Gastroesophageal sphincter (tissue), 4 donors: ENCODE measurements at regions not wholly inside any gene's neighbourhood (a gene's known extent, or its start where the extent isn't known, plus 50 kb on each side); places are given as distances from the start of the nearest gene placed in this dataset.

Source experiments
- ATAC-seq: fragments of 150-250 bp; one replicate; pipeline ENCODE4 v1.9.1; 2016; ENCODE audit warnings: mild to moderate bottlenecking, moderate library complexity
- H3K27ac ChIP-seq, 4 donors: fragments of 200-600 bp; sonication (generic) in 3 of 4; 1 replicate in 3 of 4; 2 replicates in 1 of 4; pipeline ENCODE4 v1.5.1; 2016 to 2019
- H3K27me3 ChIP-seq: fragments of 200-600 bp; sonication (generic); one replicate; pipeline ENCODE4 v1.5.1; 2019
- H3K36me3 ChIP-seq, 2 donors: fragments of 200-600 bp; sonication (generic); one replicate each; pipeline ENCODE4 v1.5.1; 2019; ENCODE audit warnings: control low read depth in 1 of 2
- H3K4me1 ChIP-seq, 3 donors: fragments of 200-600 bp; sonication (generic); 1 replicate in 2 of 3; 2 replicates in 1 of 3; pipeline ENCODE4 v1.5.1; 2016 to 2019; ENCODE audit warnings: control low read depth in 2 of 3
- H3K4me3 ChIP-seq, 2 donors: fragments of 200-600 bp; sonication (generic); one replicate each; pipeline ENCODE4 v1.5.1; 2019; ENCODE audit warnings: mild to moderate bottlenecking in 1 of 2, moderate library complexity in 1 of 2
- H3K9me3 ChIP-seq, 3 donors: fragments of 200-600 bp; sonication (generic); one replicate each; pipeline ENCODE4 v1.5.1; 2017 to 2019; ENCODE audit warnings: control low read depth in 2 of 3
- CTCF ChIP-seq, 4 experiments: fragments of 200-600 bp in 2 of 4; fragments of 450-650 bp in 2 of 4; sonication (generic) in 1 of 4; IDR thresholded peaks; one replicate each; pipeline ENCODE4 v1.5.1; 2017 to 2019; ENCODE audit warnings: antibody characterized with exemption in 4 of 4, mild to moderate bottlenecking in 2 of 4, moderate library complexity in 2 of 4
- EP300 ChIP-seq: sonication (generic); formaldehyde crosslinking; IDR thresholded peaks from one replicate; pipeline ENCODE4 v1.6.1; 2017; ENCODE audit warnings: antibody characterized with exemption, mild to moderate bottlenecking
- POLR2A ChIP-seq, 2 donors: fragments of 450-650 bp; IDR thresholded peaks; one replicate each; pipeline ENCODE4 v1.6.1; 2017; ENCODE audit warnings: antibody characterized with exemption in 2 of 2, mild to moderate bottlenecking in 2 of 2, moderate library complexity in 1 of 2
- POLR2AphosphoS5 ChIP-seq: sonication (generic); formaldehyde crosslinking; IDR thresholded peaks from one replicate; pipeline ENCODE4 v1.6.1; 2017; ENCODE audit warnings: antibody characterized with exemption
- WGBS, 2 donors: methylation state at CpG; one replicate each; pipeline ENCODE4 v1.1.5; 2018; ENCODE audit warnings: low coverage in 1 of 2; 5-methylcytosine and 5-hydroxymethylcytosine counted together

GRCh38 chr9:103816146-103816545 is 278.0 kb upstream of the SMC2 start:
- no peaks in the 10 kb centered on the region for H3K9me3 ChIP-seq
- ATAC-seq = no peak
- H3K27me3 ChIP-seq = no peaks in the 10 kb centered on the region
- H3K27ac ChIP-seq = no peak overlapping the region
- TF ChIP-seq POLR2AphosphoS5 = no peak
- no peak for TF ChIP-seq CTCF (IDR thresholded peaks at IDR 0.05)
- no peak for TF ChIP-seq POLR2A (IDR thresholded peaks at IDR 0.05)
- no peak for TF ChIP-seq EP300
- no peaks in the 10 kb centered on the region for H3K36me3 ChIP-seq
- 59 to 80% methylated on average over 4 of the region's 4 CpGs for WGBS, 2 donors
- no peak overlapping the region for H3K4me3 ChIP-seq
- no peaks in the 10 kb centered on the region for H3K4me1 ChIP-seq

- no peak overlapping the region for H3K27ac ChIP-seq
- no peak for ATAC-seq
- H3K4me3 ChIP-seq = no peak overlapping the region
- no peaks in the 10 kb centered on the region for H3K27me3 ChIP-seq
- no peaks in the 10 kb centered on the region for H3K4me1 ChIP-seq
- no peak for TF ChIP-seq POLR2A (IDR thresholded peaks at IDR 0.05)
- TF ChIP-seq CTCF (IDR thresholded peaks at IDR 0.05) = no peak
- TF ChIP-seq POLR2AphosphoS5 = no peak
- TF ChIP-seq EP300 = no peak
- H3K36me3 ChIP-seq = no peaks in the 10 kb centered on the region
- no peaks in the 10 kb centered on the region for H3K9me3 ChIP-seq
- 57 to 60% methylated on average over 1 of the region's 1 CpG for WGBS, 2 donors
Observed at GRCh38 chr9:103819936-103820335, 274.2 kb upstream of the SMC2 start.

- Histone ChIP-seq H3K4me3 (no peak overlapping the region), H3K36me3 (no peaks in the 10 kb centered on the region), H3K27me3 (no peaks in the 10 kb centered on the region), H3K27ac (no peak overlapping the region), H3K4me1 (no peaks in the 10 kb centered on the region), H3K9me3 (no peaks in the 10 kb centered on the region)
- no peak for ATAC-seq
- WGBS, 2 donors = 73 to 80% methylated on average over 1 of the region's 1 CpG
- TF ChIP-seq POLR2AphosphoS5 = no peak
- no peak for TF ChIP-seq POLR2A (IDR thresholded peaks at IDR 0.05)
- TF ChIP-seq EP300 = no peak
- no peak for TF ChIP-seq CTCF (IDR thresholded peaks at IDR 0.05)
Observed at GRCh38 chr9:103821115-103821514, 273.0 kb upstream of the SMC2 start.

- WGBS, 2 donors = 60% methylated on average over 1 of the region's 1 CpG; no CpG with 5 or more reads in 1 of the 2 donors
- Histone ChIP-seq H3K4me1 (no peaks in the 10 kb centered on the region), H3K27me3 (no peaks in the 10 kb centered on the region), H3K27ac (no peak overlapping the region), H3K9me3 (no peaks in the 10 kb centered on the region), H3K36me3 (no peaks in the 10 kb centered on the region), H3K4me3 (no peak overlapping the region)
- TF ChIP-seq POLR2AphosphoS5 = no peak
- no peak for TF ChIP-seq POLR2A (IDR thresholded peaks at IDR 0.05)
- TF ChIP-seq CTCF (IDR thresholded peaks at IDR 0.05) = no peak
- no peak for TF ChIP-seq EP300
- ATAC-seq = no peak
Observed at GRCh38 chr9:103837940-103838339, 256.2 kb upstream of the SMC2 start.

- Histone ChIP-seq H3K4me1 (no peaks in the 10 kb centered on the region), H3K9me3 (peaks cover 0 to 7% (median 0%) of the 10 kb centered on the region in 3 donors), H3K27ac (no peak overlapping the region), H3K27me3 (no peaks in the 10 kb centered on the region), H3K36me3 (no peaks in the 10 kb centered on the region), H3K4me3 (no peak overlapping the region)
- no peak for TF ChIP-seq POLR2A (IDR thresholded peaks at IDR 0.05)
- no peak for ATAC-seq
- 100% methylated on average over 1 of the region's 1 CpG for WGBS, 2 donors
Observed at GRCh38 chr9:103839197-103839596, 254.9 kb upstream of the SMC2 start.

GRCh38 chr9:103867886-103868285 is 226.2 kb upstream of the SMC2 start:
- Histone ChIP-seq H3K9me3 (no peaks in the 10 kb centered on the region), H3K4me1 (no peaks in the 10 kb centered on the region), H3K4me3 (no peak overlapping the region), H3K27me3 (no peaks in the 10 kb centered on the region), H3K27ac (no peak overlapping the region), H3K36me3 (no peaks in the 10 kb centered on the region)
- 31 to 46% methylated on average over 1 of the region's 1 CpG for WGBS, 2 donors
- ATAC-seq = no peak
- TF ChIP-seq POLR2AphosphoS5 = no peak
- TF ChIP-seq CTCF (IDR thresholded peaks at IDR 0.05) = no peak
- TF ChIP-seq POLR2A (IDR thresholded peaks at IDR 0.05) = no peak
- TF ChIP-seq EP300 = no peak
